GM11168 (cell line): ENCODE measurements at regions not wholly inside any gene's neighbourhood (a gene's known extent, or its start where the extent isn't known, plus 50 kb on each side); places are given as distances from the start of the nearest gene placed in this dataset.

Experiments
- in situ Hi-C: fragments of 300-500 bp; cut with MboI; formaldehyde crosslinking; loops from one replicate; pipeline ENCODE4 v1.12.0; 2022; ENCODE audit warnings: low sequenced_read_pairs; ENCODE audit not compliant: unreplicated experiment

DNA sequence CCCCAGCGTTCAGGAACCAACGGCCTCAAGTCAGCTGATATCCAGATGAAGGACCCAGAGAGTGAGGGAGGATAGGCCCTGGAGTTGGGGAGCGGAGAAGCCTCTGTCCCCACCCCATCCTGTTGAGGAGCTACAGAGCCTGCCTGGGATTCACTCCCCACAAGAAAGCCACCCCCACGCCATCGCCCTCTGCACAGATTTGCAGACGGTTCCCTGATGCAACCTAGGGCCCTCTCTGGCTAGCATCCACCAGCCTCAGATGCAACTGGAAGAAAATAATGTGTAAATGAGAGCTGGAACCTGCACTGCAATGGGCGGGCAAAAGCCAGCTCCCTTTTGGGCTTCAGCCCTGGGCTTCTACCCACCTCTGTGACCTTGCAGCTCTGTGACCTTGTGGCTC, 185.6 kb downstream of the BCOR start:
- in situ Hi-C loops: no loop called here

DNA sequence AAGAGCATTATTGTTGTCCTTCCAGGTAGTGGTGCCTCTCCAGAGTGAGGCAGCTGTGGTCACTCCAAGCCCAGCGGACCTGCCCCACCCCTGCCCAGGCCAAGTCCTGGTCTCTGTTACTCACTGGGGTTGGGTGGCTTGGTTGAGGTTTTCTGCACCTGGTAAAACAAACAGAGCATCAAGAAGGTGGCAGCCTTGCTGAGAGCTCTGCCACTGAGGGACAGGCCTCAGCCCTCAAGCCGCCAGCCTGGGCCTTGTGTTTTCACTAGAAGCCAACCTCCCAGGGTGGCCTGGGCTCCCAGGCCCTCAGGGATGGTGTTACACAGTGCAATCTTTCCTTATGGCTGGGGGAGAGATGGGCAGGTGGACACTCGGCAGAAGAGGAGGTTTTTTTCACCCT, 182.7 kb downstream of the BCOR start:
- in situ Hi-C loops: no loop called here

DNA sequence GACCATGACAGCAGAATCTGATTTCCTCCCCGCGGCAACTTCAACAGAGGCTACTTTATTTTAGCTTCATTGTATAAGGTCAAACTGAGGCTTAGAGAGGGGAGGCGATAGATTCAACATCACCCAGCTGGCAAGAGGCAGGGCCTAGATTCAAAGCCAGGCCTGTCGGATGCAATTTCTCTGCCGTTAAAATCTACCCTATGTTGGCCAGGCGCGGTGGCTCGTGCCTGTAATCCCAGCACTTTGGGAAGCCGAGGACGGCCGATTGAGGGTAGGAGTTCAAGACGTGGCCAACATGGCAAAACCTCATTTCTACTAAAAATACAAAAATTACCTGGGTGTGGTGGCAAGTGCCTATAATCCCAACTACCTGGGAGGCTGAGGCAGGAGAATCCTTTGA, 182.2 kb downstream of the BCOR start:
- in situ Hi-C loops: no loop called here

DNA sequence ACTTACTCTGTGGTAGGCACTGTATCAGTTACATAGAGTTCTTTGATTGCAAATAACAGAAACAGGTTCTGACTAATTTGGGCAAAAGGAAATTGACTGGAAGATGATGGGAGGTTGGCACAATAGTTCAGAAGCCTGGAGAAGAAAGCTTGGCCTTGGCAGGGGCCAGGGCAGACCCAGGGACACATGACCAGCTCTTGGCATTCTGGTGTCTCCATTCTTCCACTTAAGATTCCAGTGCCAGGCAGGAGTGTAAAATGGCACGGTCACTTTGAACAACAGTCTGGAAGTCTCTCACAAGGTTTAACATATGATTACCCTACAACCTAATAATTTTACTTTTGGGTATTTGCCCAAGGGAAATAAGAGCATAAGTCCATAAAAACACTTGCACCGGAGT, 175.9 kb downstream of the BCOR start:
- in situ Hi-C loops: no loop called here

DNA sequence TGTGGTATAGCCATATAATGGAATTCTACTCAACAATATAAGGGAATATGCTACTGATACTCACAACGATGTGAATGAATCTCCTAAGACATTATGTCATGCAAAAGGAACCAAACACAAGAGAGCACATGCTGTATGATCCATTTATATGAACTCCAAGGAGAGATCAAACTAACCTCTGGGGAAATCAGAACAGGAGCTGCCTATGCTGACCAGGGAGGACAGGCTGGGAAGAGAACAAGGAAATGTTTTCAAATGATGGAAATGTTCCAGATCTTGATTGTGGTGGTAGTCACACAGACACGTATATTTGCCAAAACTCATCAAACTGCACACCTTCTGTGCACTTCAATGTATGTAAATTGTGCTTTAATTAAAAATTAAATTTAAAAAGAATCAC, 175.3 kb downstream of the BCOR start:
- in situ Hi-C loops: no loop called here

DNA sequence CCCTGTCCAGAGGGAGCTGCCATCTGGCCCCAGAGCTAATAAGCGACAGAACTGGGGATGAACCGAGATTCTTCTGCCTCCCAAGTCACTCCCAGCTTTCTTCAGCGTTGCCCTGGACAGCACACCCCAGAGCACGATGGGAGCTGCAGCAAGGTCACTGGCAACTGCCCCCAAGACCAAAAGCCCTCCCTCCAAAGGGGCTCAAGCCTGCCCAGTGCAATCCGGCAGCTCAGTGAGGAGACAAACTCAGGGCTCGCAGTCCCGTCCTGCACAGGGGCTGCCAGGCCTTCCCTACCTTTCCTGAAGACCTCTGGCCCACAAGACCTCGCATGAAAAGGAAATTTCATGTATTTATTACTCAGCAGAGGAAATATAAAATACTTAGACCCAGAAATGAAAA, 174.8 kb downstream of the BCOR start:
- in situ Hi-C loops: no loop called here

DNA sequence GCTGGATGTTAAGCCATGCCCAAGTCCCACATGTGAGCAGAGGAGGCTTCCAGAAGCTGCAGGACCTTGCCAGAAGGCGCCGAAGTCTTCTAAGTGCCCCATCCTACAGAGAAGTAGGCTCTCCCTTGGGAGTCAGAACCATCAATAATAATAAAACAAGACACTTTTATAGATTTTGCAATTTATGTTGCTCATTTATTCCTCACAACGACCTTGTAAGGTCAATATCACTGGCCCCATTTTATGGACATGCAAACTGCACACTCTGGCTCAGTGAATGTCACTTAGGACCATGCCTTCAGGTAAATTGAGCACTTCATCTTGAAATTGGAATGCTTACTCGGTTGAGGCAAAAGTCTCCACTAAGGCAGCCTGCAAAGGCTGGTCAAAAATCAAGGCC, 170.4 kb downstream of the BCOR start:
- in situ Hi-C loops: no loop called here

DNA sequence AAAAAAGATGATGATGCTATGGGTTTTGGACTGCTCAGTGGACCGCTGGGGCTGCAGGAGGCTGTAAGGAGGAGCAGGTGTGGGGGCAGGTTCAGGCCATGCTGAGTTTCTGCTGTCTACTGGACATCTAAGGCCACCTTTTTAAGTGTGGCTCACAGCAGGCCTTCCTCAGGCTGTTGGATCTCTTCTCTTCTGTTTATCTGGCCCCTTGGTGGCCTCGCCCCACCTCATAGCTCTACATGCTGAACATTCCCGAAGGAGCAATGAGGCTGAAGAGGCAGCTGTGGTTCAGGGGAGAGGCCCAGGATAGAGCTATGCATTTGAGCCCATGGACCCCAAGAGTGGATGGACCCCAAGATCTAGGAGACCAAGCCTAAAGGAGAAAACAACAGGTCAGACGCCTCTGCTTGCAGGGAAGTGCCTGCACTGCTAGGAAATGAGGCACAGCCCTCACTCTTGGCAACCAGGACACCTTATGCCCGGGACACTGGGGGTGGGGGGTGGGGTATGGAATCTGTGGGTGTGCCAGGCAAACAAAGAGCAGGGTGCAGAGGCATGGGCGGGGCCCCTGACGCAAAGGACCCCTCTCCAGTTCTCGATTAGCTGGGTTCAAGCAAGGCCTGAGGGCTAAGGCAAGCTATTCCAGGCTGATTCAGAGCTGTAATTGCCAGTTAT, 168.9 kb downstream of the BCOR start:
- in situ Hi-C loops: no loop called here

DNA sequence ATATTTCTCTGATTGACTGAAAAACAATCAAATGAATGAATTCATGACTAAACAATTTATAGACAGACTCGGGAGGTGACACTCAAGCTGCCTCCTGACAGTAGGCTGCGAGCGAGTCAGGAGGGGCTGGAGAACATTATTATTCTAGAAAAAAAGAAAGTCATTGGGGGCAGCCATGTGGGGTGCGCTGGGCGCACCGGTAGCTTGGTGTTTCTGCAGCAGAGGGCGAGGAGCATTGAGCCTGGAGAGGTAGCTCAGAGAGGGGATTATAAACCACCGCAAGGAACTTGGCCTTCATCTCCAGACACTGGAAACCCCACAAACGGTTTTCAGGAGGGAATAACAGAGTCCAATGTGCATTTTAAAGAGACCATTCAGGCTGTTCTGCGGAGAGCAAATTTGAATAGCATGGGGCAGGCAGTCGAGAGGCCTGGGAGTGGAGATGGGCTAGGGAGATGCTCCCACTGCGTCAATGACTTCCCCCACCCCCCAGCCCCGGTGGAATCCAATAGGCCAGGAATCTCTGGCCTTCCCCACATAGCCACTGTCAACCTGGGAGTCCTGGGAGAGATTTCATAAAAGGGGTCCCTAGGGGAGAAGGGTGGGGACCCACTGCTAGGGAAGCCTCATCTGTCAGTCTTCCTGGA, 168.3 kb downstream of the BCOR start:
- in situ Hi-C loops: no loop called here

- in situ Hi-C loops: no loop called here
Observed at GRCh38 chrX:39930786-39931528, 166.8 kb downstream of the BCOR start.

- in situ Hi-C loops: no loop called here
Observed at GRCh38 chrX:39931529-39932282, 166.1 kb downstream of the BCOR start.

DNA sequence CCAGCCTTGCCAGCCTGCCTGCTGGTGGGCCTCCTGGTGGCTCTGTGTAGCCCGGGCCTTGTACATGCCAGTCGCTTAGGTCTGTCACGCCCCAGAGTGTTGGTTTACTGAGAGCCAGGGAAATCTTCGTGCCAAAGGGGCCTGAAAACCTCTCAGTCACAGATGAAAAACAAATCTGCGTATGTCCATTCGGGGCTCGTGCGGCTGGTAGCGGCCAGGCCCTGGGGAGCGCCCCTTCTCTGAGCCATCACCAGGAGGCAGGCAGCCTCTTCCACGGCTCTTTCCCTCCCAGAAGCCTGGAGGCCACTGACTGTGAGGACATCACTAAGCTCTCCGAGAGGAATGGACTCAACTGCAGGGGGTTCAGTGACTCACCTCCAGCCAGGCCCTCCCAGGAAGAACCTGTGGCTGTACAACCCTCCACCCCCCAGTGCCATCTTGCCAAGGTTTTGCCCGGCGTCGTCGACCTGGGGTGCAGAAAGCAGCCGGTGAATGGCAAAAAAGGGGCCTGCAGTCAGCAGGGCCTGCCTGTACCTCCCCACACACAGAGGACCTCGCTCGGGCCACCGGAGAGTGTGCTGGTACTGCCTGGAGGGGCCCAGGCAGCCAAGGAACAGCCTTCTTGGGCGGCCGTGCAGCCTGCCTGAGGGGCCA, 162.2 kb downstream of the BCOR start:
- in situ Hi-C loops: no loop called here

DNA sequence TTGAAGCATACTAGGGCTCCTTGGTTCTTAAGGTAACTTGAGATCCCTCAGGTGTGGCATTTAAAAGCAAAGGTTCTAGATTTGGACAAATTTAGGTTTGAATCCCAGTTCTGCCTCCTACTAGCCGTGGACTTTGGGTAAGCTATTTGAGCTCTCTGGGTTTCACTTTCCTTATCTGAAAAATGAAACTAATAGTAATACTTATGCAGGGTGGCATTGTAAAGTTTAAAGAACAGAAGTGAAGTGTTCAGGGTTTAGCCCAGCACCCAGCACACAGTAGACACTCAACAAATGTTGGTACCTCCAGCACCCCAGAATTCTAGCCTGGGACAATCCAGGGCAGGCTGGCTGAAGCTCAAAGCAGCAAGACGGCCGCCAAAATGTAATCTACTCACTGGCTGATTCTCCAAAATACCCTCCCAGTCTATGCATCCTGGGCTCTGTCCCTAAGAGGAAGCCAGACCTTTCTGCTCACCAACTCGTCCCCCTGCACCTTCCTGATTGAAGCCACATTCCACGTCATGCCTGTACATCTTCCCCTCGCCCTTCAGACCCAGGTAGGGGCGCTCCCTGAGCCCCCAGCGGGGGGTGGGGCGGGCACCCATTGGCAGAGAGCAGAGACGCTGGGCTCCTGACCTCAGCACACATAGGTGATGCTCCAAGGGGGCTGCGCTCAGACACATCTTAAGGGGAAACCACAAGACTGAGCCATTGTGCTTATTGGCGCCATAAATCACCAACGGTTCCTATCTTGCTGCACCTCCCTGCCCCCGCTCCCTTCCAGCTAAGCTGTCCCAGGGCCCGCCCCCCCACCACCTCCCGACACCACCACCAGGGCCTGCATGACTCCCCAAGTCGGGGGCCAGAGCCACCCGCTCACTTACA, 160.6 kb downstream of the BCOR start:
- in situ Hi-C loops: no loop called here

DNA sequence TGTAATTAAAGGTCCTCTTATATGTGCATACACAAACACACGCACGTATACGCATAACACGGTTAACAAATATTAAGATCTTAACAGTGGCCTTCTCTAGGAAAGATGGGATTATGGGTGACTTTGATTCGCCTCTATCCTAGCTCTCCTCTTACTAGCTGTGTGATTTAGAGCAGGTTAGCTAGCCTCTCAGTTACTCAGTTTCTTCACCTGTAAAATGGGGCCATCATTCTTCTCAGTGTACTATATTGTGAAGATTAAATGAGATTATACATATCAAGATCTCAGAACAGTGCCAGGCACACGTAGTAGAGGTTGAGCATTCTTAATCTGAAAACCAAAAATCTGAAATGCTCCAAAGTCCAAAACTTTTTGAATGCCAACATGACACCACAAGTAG, 159.3 kb downstream of the BCOR start:
- in situ Hi-C loops: no loop called here

DNA sequence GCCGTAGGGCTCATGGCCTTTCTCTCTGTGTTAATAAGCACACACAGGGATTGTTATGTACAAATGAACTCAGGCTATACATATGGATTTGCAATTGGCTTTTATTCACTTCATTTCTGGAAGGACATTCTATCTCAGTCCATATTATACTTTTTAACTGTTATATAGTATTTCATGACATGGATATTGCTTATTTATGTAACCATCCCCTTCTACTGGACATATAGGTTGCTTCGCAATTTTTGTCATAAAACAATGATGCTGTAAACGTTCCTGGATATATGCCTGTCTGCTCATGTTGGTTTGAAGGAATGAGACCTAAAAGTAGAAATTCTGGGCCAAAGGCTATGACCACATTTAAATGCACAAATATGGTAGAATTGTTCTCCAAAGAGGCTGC, 158.1 kb downstream of the BCOR start:
- in situ Hi-C loops: no loop called here

DNA sequence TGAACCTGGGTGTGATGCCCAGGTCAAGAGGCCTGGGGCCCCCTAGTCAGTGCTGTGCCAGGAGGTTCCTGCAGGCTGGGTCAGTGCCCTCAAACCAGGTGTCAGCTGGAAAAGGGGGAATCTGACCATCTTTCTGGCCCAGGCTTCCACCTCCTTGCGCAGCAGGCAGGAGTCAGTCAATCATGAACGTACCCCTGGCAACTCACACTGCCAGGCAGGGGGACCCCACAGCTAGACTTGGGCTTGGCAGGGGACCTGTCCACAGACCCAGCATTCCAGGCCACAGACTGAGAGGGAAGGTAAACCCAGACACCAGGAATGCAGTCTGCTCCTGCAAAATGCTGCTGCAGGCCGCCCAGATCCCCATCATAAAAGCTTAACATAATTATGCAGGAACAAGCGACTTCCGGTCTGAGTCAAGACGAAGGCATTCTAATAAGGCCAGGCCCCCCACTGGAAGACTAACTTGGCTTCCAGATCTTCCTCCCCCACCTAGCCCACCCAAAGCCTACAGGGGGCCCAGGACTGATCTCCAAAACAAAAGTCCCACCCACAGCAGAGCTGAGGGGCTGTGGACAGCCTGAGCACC, 156.3 kb downstream of the BCOR start:
- in situ Hi-C loops: no loop called here

- in situ Hi-C loops: no loop called here
Observed at GRCh38 chrX:39944416-39944815, 153.3 kb downstream of the BCOR start.

DNA sequence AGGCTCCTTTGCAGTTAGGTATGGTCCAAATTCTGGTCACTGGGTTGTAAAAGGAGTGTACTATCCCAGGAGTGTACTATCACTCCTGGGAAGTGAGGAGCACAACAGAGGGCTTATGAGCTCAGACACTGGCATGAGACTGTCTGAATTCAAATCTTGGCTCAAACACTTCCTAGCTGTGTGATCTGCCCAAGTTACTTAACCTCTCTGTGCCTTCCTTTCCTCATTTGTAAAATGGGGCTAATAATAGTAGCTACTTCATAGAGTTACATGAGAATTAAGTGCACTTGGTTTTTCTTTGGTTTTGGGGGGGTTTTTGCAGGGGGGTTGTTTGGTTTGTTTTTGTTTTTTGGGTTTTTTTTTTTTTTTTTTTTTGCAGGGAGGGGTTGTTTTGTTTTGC, 152.0 kb downstream of the BCOR start:
- in situ Hi-C loops: no loop called here

DNA sequence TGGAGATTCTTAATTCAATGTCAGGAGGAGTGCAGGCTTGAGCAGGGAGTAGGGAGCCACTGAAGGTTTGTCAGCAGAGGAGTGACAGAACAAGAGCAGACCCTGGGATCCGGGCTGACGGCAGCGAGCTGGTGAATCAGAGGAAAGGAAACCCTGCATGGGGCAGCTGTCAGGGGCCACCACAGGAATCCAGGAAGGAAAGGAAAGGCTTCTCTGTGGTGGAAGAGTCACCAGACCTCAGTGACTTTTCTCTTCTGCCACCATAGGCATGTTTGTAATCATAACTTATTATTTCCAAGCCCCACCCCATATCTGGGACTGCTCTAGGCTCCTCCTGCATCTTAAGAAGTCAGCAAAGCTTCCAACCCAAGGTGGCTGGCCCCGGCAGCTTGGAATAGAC, 150.9 kb downstream of the BCOR start:
- in situ Hi-C loops: no loop called here
